GM12878 (cell line): ENCODE measurements at regions not wholly inside any gene's neighbourhood (a gene's known extent, or its start where the extent isn't known, plus 50 kb on each side); places are given as distances from the start of the nearest gene placed in this dataset.

Source experiments
- ATAC-seq: fragments of 200-7000 bp; cut with Tn5 transposase; 3 replicates; pipeline ENCODE4 v1.9.1; 2020; ENCODE audit warnings: mild to moderate bottlenecking, moderate library complexity
- BruUV-seq: library from RNA; stranded (reverse); fragments of 400-500 nt; replicated peaks from 2 replicates; lab custom pipeline; 2021; lab: Mats Ljungman, UMichigan
- CTCF ChIA-PET: fragments of 300-600 bp; sonication (Branson Sonifier 250); formaldehyde crosslinking; extraction: SDS; loops from one replicate; lab custom pipeline; 2021; ENCODE audit warnings: inconsistent platforms; lab: Yijun Ruan, JAX
- POLR2A ChIA-PET: fragments of 350-600 bp; formaldehyde crosslinking; extraction: SDS; loops from one replicate; lab custom pipeline; 2021; ENCODE audit warnings: inconsistent platforms; lab: Charles Lee
- RAD21 ChIA-PET: fragments of 300-600 bp; sonication (Branson Sonifier 250); formaldehyde crosslinking; loops from one replicate; lab custom pipeline; 2023; ENCODE audit warnings: antibody characterized with exemption; ENCODE audit not compliant: unreplicated experiment; lab: Charles Lee
- SMC1A ChIA-PET: fragments of 300-600 bp; sonication (Branson Sonifier 250); formaldehyde crosslinking; loops from one replicate; lab custom pipeline; 2023; ENCODE audit not compliant: unreplicated experiment, uncharacterized antibody; lab: Charles Lee
- DNase-seq: peaks from one replicate; pipeline ENCODE4 v3.0.0-alpha.2; 2011; ENCODE audit warnings: low read depth, low spot score
- FAIRE-seq: peaks from 3 replicates; lab custom pipeline; 2011; peaks lifted over from hg19 to GRCh38; lab: Jason Lieb, UNC
- H2AFZ ChIP-seq: 2 replicates; pipeline ENCODE4 v1.6.0; 2011; ENCODE audit warnings: low read depth, low read length, control low read depth; ENCODE audit not compliant: control insufficient read depth
- H3K27ac ChIP-seq: 2 replicates; pipeline ENCODE4 v1.5.1; 2011; ENCODE audit warnings: control low read depth; ENCODE audit not compliant: control insufficient read depth, insufficient read depth
- H3K27me3 ChIP-seq, 2 experiments: replicated peaks in 1 of 2; 2 replicates each; pipeline versions ENCODE4 v1.6.0 to v1.6.1; 2011; ENCODE audit warnings: low read length in 1 of 2; ENCODE audit not compliant: control insufficient read depth in 2 of 2, insufficient read depth in 2 of 2
- H3K36me3 ChIP-seq, 2 experiments: 2 replicates each; pipeline ENCODE4 v1.5.1; 2011; ENCODE audit warnings: low read length in 1 of 2; ENCODE audit not compliant: control insufficient read depth in 2 of 2, insufficient read depth in 2 of 2
- H3K4me1 ChIP-seq: 2 replicates; pipeline ENCODE4 v1.6.1; 2011; ENCODE audit warnings: mild to moderate bottlenecking, low read length, moderate library complexity, mixed read lengths; ENCODE audit not compliant: control insufficient read depth, insufficient read depth
- H3K4me2 ChIP-seq: 2 replicates; pipeline ENCODE4 v1.6.0; 2011; ENCODE audit warnings: control low read depth; ENCODE audit not compliant: control insufficient read depth, insufficient read depth
- H3K4me3 ChIP-seq: fragments of 200-600 bp; sonication (generic); 2 replicates; pipeline ENCODE4 v1.5.1; 2016
- H3K79me2 ChIP-seq: 2 replicates; pipeline ENCODE4 v1.6.0; 2011; ENCODE audit warnings: low read length; ENCODE audit not compliant: control insufficient read depth, insufficient read depth
- H3K9ac ChIP-seq: 2 replicates; pipeline ENCODE4 v1.8.0; 2011; ENCODE audit warnings: low read length, control low read depth, mixed read lengths; ENCODE audit not compliant: control insufficient read depth, insufficient read depth
- H3K9me3 ChIP-seq: replicated peaks from 3 replicates; pipeline ENCODE4 v1.5.1; 2011; ENCODE audit warnings: mild to moderate bottlenecking, low read length; ENCODE audit not compliant: control insufficient read depth, insufficient read depth
- H4K20me1 ChIP-seq: 2 replicates; pipeline ENCODE4 v1.6.0; 2011; ENCODE audit not compliant: control insufficient read depth, insufficient read depth
- CBFB ChIP-seq: IDR thresholded peaks from 2 replicates; pipeline ENCODE4 v1.6.1; 2016; ENCODE audit warnings: antibody characterized with exemption, low read depth
- FOS ChIP-seq: IDR thresholded peaks from 3 replicates; pipeline ENCODE4 v1.6.1; 2011; ENCODE audit warnings: borderline replicate concordance; ENCODE audit not compliant: insufficient read length; ENCODE audit errors: extremely low read depth
- MEF2B ChIP-seq: fragments of 450-650 bp; IDR thresholded peaks from 2 replicates; pipeline ENCODE4 v1.6.1; 2018; ENCODE audit warnings: mild to moderate bottlenecking, moderate library complexity; ENCODE audit not compliant: partially characterized antibody, poor library complexity, severe bottlenecking
- NFYB ChIP-seq: IDR thresholded peaks from 2 replicates; pipeline ENCODE4 v1.6.1; 2011; ENCODE audit warnings: low read depth, mild to moderate bottlenecking, low read length, improper control_type of control experiment, moderate library complexity; ENCODE audit not compliant: insufficient read depth
- PML ChIP-seq: IDR thresholded peaks from 2 replicates; pipeline ENCODE4 v1.6.1; 2012; ENCODE audit warnings: low read length, inconsistent platforms
- SREBF1 ChIP-seq: IDR thresholded peaks from 2 replicates; pipeline ENCODE4 v1.6.1; 2012; ENCODE audit warnings: mild to moderate bottlenecking, low read length
- ZZZ3 ChIP-seq: IDR thresholded peaks from 2 replicates; pipeline ENCODE4 v1.6.1; 2011; ENCODE audit warnings: low read depth; ENCODE audit not compliant: control insufficient read depth, insufficient read length
- WGBS: methylation state at CpG from one replicate; pipeline ENCODE4 v1.1.6; 2016; ENCODE audit warnings: low lambda C conversion rate; ENCODE audit not compliant: insufficient replicate concordance, insufficient coverage; ENCODE audit errors: missing lambda C conversion rate; 5-methylcytosine and 5-hydroxymethylcytosine counted together
- in situ Hi-C: fragments of 300-500 bp; cut with MboI; formaldehyde crosslinking; loops from 9 replicates; pipeline ENCODE4 v1.14.3; 2018; ENCODE audit warnings: mixed read lengths
- intact Hi-C: fragments of 100-400 bp; cut with micrococcal nuclease; formaldehyde crosslinking; loops from one replicate; pipeline ENCODE4 v1.14.2; 2022; ENCODE audit not compliant: unreplicated experiment
- TF ChIP-seq, protein P1 (sequence below): fragments of 450-650 bp; IDR thresholded peaks from 2 replicates; pipeline ENCODE4 v1.6.1; 2014; ENCODE audit warnings: mild to moderate bottlenecking
- TF ChIP-seq, protein P2 (sequence below): fragments of 450-650 bp; IDR thresholded peaks from 2 replicates; pipeline ENCODE4 v1.6.1; 2018; ENCODE audit warnings: mild to moderate bottlenecking, low read depth, moderate library complexity; ENCODE audit not compliant: partially characterized antibody
- TF ChIP-seq, protein P3 (sequence below): fragments of 450-650 bp; formaldehyde crosslinking; IDR thresholded peaks from 2 replicates; pipeline ENCODE4 v1.5.0; 2022; ENCODE audit warnings: mild to moderate bottlenecking, missing genetic modification characterization

DNA sequence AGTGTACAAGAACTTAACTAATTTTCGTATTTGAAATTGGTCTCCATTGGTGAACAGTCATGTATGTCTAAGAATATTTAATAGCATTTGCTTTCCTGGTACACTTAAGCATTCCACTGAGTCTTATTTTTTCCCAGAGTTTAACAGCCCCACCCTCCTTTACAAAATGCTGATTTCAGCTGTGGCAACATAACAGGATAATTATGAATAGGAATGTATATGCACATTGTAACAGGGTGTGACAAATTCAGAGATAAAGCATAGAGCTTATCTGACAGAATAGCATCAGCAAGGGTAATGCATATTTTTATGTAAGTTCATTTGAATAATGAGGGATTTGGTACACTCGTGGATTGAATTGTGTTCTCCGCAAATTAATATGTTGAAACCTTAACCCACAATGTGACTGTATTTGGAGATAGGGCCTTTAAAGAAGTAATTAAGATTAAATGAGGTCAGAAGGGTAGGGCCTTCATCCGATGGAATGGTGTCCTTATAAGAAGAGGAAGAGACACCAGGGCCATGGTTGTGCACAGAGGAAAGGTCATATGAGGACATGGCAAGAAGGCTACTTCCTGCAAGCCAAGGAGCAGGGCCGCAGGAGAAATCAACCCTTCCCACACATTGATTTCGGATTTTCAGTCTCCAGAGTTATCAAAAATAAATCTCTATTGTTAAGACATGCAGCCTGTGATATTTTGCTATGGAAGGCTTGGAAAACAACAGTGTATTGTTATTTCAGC is 439.7 kb upstream of the CDH20 start:
- BruUV-seq, result no TSS peak
- FAIRE-seq (no peak), ATAC-seq (no peak), DNase-seq (no peak)
- no peaks in the 10 kb centered on the region for H3K36me3 ChIP-seq
- H3K79me2 ChIP-seq, result no peaks in the 10 kb centered on the region
- intact Hi-C loops, result no loop called here
- RAD21 ChIA-PET, result no interaction called here
- no peak overlapping the region for H2AFZ ChIP-seq
- no peak overlapping the region for H3K27ac ChIP-seq
- H3K4me2 ChIP-seq, result no peak overlapping the region
- SMC1A ChIA-PET, result no interaction called here
- H3K4me1 ChIP-seq, result no peaks in the 10 kb centered on the region
- POLR2A ChIA-PET, result no interaction called here
- no peak for TF ChIP-seq FOS
- TF ChIP-seq, protein P1, sequence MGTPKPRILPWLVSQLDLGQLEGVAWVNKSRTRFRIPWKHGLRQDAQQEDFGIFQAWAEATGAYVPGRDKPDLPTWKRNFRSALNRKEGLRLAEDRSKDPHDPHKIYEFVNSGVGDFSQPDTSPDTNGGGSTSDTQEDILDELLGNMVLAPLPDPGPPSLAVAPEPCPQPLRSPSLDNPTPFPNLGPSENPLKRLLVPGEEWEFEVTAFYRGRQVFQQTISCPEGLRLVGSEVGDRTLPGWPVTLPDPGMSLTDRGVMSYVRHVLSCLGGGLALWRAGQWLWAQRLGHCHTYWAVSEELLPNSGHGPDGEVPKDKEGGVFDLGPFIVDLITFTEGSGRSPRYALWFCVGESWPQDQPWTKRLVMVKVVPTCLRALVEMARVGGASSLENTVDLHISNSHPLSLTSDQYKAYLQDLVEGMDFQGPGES, result no peak
- no peak for TF ChIP-seq SREBF1
- no peak for TF ChIP-seq ZZZ3
- TF ChIP-seq PML, result no peak
- TF ChIP-seq, protein P2, sequence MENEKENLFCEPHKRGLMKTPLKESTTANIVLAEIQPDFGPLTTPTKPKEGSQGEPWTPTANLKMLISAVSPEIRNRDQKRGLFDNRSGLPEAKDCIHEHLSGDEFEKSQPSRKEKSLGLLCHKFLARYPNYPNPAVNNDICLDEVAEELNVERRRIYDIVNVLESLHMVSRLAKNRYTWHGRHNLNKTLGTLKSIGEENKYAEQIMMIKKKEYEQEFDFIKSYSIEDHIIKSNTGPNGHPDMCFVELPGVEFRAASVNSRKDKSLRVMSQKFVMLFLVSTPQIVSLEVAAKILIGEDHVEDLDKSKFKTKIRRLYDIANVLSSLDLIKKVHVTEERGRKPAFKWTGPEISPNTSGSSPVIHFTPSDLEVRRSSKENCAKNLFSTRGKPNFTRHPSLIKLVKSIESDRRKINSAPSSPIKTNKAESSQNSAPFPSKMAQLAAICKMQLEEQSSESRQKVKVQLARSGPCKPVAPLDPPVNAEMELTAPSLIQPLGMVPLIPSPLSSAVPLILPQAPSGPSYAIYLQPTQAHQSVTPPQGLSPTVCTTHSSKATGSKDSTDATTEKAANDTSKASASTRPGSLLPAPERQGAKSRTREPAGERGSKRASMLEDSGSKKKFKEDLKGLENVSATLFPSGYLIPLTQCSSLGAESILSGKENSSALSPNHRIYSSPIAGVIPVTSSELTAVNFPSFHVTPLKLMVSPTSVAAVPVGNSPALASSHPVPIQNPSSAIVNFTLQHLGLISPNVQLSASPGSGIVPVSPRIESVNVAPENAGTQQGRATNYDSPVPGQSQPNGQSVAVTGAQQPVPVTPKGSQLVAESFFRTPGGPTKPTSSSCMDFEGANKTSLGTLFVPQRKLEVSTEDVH, result no peak
- TF ChIP-seq MEF2B, result no peak
- no peak for TF ChIP-seq CBFB
- TF ChIP-seq, protein P3, sequence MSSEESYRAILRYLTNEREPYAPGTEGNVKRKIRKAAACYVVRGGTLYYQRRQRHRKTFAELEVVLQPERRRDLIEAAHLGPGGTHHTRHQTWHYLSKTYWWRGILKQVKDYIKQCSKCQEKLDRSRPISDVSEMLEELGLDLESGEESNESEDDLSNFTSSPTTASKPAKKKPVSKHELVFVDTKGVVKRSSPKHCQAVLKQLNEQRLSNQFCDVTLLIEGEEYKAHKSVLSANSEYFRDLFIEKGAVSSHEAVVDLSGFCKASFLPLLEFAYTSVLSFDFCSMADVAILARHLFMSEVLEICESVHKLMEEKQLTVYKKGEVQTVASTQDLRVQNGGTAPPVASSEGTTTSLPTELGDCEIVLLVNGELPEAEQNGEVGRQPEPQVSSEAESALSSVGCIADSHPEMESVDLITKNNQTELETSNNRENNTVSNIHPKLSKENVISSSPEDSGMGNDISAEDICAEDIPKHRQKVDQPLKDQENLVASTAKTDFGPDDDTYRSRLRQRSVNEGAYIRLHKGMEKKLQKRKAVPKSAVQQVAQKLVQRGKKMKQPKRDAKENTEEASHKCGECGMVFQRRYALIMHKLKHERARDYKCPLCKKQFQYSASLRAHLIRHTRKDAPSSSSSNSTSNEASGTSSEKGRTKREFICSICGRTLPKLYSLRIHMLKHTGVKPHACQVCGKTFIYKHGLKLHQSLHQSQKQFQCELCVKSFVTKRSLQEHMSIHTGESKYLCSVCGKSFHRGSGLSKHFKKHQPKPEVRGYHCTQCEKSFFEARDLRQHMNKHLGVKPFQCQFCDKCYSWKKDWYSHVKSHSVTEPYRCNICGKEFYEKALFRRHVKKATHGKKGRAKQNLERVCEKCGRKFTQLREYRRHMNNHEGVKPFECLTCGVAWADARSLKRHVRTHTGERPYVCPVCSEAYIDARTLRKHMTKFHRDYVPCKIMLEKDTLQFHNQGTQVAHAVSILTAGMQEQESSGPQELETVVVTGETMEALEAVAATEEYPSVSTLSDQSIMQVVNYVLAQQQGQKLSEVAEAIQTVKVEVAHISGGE (CRISPR knock-in tag), result no peak
- TF ChIP-seq NFYB, result no peak
- no peaks in the 10 kb centered on the region for H3K27me3 ChIP-seq
- no peak overlapping the region for H3K9ac ChIP-seq
- no peaks in the 10 kb centered on the region for H4K20me1 ChIP-seq
- WGBS, result 35% methylated on average over 6 of the region's 6 CpGs
- H3K4me3 ChIP-seq, result no peak overlapping the region
- H3K9me3 ChIP-seq, result no peaks in the 10 kb centered on the region
- CTCF ChIA-PET, result no interaction called here
- in situ Hi-C loops, result no loop called here
